ENCODE measurements at regions not wholly inside any gene's neighbourhood (a gene's known extent, or its start where the extent isn't known, plus 50 kb on each side); places are given as distances from the start of the nearest gene placed in this dataset.

DNA sequence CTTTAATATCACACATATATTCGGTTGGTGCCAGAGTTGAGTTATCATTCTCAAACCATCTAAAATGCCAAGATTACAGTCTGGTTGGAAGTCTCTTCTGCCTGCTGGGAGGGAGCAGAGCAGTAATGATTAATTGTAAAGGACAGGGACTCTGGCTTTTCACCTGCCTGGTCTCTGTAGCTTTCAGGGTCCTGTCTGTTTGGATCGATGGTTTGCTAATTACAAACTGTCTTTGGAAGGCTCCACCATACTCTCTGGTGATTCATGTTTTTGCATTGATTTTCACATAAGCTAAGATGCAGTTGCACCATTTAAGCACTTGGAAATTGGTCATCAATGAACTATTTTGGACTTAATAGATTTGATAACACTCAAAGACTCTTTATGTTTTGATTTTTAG, 350.4 kb upstream of the SATB1 start:
- no peak for TF ChIP-seq GATA3 (IDR thresholded peaks at IDR 0.05; ENCODE audit: low read depth, low read length)
- TF ChIP-seq GATA2 (IDR thresholded peaks at IDR 0.05; ENCODE audit: low read depth, low read length), result no peak

DNA sequence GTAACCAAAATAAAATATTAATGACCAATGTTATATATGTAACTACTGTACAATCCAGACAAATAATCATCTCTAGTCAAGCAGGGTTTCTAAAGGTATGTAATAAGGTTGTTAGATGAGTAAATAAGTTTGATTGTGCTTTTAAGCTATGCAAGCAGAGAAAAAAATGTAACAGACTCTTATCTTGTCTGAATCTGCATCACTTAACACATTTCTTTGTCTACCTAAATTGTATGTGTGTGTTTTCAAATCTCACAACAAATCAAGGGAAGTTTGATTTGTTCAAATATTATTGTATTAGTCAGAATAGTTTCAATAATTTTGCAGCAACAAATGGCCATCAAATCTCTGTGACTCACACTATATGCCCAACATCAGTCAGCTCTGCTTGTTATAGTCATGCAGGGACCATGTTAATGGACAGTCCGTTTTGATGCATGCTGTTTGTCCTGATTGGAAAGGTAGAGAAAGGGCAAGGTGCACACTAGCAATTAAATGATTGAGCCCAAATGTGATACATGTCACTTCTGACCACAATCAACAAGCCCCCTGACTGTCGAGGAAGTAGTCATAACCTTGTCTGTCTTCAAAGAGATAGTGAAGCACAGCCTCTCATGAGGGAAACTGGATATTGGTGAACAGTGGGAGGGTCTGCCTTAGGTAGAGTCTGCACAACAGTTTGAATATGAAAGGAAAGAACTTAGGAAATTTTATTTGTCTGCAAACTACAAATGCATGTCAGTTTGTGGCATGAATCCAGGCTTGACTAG, 349.4 kb upstream of the SATB1 start:
- TF ChIP-seq GATA2 (IDR thresholded peaks at IDR 0.05; ENCODE audit: low read depth, low read length) (no peak), GATA3 (IDR thresholded peaks at IDR 0.05; ENCODE audit: low read depth, low read length) (no peak)

DNA sequence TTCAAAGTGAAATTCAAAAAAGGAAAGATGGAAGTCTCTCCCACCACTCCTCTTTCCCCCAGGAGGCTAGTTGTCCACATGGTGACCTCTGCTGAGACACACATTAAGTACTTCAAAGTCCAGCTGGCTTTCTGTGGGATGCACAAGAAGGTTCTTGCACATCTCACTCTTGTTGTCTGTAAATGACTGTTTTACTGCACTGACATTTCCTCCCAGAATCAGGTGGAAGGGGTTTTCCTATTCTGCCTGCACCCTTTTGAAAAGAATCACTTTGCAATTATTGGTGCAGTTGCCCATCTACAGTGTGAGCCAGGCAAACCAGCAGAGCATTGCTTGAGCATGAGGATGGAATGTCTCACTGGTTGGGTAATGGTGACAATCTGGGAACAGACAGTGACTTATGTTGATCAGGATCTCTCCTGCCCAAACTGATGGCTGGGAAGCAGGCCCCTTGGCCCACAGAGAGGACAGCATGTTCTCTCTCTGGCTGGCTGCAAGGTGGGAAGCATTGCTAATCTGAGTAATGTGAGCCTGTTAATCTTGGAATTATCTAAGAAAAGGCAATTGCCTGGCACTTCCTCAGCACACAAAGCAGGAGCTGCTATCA, 347.7 kb upstream of the SATB1 start:
- TF ChIP-seq GATA3 (IDR thresholded peaks at IDR 0.05; ENCODE audit: low read depth, low read length), result no peak
- TF ChIP-seq GATA2 (IDR thresholded peaks at IDR 0.05; ENCODE audit: low read depth, low read length), result no peak

DNA sequence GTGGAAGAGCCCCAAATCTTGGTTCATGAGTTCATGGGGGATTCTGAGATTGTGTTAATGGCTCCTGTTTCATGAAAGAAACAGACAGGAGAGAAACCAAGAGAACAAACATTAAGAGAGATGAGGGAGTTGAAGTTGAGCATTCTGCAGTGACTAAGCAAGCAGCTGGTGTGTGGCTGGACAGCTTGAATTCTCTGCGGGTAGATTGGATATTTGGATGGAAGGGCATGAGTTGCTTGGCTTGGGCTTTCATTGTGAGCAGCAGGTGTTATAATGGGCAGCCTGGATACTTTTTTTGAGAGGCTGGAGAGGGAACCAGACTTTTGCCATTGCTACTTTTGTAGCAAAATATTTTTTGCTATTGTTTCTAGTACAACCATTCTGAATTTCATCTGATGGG, 346.8 kb upstream of the SATB1 start:
- no peak for TF ChIP-seq GATA2 (IDR thresholded peaks at IDR 0.05; ENCODE audit: low read depth, low read length)
- no peak for TF ChIP-seq GATA3 (IDR thresholded peaks at IDR 0.05; ENCODE audit: low read depth, low read length)

DNA sequence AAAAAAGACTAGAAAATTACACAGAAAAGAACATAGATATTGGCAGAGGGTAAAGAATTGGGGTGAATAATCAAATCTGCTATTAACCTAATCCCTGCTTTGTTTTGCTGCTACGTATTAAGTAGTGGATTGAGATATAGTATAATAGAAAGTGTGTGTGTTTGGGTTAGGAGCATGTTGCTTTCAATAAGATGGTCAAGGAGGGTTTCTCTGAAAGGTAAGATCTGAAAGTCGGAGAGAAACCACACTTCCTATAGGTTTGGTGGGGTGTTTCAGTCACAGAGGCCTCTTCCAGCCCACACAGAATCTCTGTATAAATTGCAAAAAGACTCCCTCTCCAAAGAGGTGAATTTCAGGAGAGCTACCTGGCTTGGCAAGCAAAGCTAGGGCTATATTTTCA, 345.7 kb upstream of the SATB1 start:
- no peak for TF ChIP-seq GATA2 (IDR thresholded peaks at IDR 0.05; ENCODE audit: low read depth, low read length)
- TF ChIP-seq GATA3 (IDR thresholded peaks at IDR 0.05; ENCODE audit: low read depth, low read length), result no peak

DNA sequence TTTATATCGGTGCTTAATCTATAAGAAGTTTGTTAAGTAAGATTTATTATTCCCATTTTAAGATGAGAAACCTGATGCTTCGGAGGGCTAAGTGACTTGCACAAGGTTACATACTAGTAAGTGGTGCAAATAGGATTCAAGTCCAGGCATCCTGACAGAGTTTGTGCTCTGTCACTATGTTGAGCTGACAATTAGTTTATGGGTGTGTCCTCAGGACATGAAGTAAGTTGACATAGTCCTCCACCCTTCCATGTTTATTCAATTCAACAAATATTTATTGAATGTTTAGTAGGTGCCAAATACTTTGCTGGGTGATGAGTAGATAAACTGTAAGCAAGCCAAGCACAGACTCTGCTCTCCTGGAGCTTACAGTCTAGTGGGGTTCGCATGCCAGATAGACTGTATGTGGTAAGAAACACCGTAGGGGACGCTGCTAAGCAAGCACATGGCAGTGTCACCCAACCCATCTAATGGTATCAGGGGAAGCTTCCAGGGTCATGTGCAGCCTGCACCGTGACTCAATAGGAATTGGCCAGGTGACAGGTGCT, 342.7 kb upstream of the SATB1 start:
- TF ChIP-seq GATA2 (IDR thresholded peaks at IDR 0.05; ENCODE audit: low read depth, low read length) (no peak), GATA3 (IDR thresholded peaks at IDR 0.05; ENCODE audit: low read depth, low read length) (no peak)

DNA sequence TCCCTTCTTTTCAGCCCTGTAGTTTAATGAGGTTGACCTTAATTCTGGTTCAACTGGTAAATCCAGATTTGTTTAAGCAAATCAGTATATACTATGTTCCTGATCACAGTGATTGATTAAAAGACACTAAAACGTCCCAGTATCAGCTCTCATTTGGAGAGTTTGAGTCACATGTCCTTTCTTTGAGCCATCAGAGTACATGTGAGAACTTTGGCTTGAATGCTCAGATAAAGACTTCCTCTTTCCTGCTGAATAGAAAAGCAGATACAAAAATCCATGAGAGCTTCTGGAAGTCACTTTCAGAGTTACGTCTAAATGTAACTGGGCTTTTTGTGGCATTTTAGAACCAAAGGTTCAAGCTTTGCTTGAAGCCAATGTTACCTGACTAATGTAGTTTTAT, 341.8 kb upstream of the SATB1 start:
- no peak for TF ChIP-seq GATA3 (IDR thresholded peaks at IDR 0.05; ENCODE audit: low read depth, low read length)
- TF ChIP-seq GATA2 (IDR thresholded peaks at IDR 0.05; ENCODE audit: low read depth, low read length), result no peak

DNA sequence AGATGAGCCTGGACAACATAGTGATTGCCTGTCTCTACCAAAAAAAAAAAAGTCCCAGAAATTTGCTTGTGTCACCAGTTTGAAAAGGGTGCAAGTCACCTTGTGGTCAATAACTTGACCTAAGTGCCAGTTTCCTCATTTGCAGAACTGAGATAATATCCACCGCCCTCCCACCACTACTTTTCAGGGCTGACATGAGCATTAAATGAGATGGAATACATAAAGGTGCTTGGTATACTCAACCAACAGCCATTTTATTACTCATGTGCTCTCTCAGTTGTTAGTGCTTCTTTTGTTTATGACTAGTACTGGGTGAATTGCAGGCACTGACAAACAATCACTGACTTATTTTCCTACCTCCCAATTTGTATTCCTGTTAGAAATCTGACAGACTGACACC, 340.5 kb upstream of the SATB1 start:
- TF ChIP-seq GATA3 (IDR thresholded peaks at IDR 0.05; ENCODE audit: low read depth, low read length) (no peak), GATA2 (IDR thresholded peaks at IDR 0.05; ENCODE audit: low read depth, low read length) (no peak)

DNA sequence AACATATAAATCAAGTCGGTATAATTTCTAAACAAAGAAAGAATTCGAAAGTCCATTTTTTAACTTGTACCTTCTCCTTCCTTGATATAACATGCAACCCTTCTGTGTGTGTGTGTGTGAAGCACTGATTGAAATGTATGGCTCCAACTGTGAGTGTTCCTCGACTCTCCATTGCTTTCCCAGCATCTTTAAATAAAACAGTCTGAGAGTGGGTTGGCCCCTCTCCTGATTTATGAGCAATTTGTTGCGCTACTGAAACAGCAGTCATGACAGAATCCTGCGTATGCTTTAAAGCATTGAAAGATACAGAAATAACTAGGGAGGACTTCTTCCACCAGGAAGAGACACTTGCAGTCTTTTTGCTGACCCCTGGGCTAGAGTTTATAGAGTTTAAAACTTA, 340.0 kb upstream of the SATB1 start:
- no peak for TF ChIP-seq GATA3 (IDR thresholded peaks at IDR 0.05; ENCODE audit: low read depth, low read length)
- no peak for TF ChIP-seq GATA2 (IDR thresholded peaks at IDR 0.05; ENCODE audit: low read depth, low read length)

DNA sequence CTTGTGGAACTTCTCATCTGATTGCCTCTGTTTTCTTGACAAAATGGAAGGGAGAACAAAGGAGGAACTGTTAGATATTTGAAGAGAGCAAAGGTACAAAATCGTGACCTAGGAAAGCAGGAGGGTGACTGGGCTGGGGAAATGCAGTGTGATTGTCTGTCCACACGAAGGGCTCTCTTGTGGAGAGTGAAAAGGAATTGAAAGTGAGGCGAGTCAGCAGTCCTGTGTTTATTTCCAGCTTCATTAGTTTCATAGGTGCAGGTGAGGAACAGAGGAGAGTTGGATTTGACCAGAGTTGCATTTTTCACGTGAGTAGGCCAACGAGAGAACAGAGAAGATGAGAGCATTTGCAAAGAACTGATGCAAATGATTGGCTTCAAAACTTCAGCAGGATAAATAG, 336.4 kb upstream of the SATB1 start:
- no peak for TF ChIP-seq GATA2 (IDR thresholded peaks at IDR 0.05; ENCODE audit: low read depth, low read length)

DNA sequence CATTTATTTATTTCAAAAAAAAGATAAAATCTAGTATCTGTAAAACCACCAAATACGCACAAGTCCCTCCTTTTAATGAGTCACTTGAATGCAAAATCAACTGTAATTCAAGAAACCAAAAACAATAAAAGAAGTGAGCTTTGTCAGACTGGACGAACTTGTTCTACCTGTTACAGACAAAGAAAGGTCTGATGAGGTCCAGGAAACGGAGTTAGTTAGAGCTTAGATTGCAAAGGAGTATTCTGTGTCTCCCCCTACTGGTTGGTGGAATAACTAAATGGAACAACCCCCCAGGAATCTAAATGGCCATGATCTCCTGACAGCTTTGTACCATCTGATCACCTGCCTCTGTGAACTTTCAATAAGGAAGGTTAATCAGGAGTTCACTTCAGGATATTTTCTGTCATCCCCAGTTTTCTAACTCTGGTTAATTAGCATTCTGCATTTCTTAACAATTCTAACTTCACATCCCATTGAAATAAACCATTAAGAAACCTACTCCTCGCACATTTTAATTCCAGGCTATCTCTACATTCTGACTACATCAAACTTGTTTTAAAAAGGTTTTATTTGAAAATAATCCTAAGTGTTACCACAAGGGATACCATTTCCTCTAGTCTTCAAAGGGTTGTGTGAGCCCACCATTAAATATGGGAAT, 333.0 kb upstream of the SATB1 start:
- TF ChIP-seq GATA3 (IDR thresholded peaks at IDR 0.05; ENCODE audit: low read depth, low read length) (no peak), GATA2 (IDR thresholded peaks at IDR 0.05; ENCODE audit: low read depth, low read length) (no peak)

DNA sequence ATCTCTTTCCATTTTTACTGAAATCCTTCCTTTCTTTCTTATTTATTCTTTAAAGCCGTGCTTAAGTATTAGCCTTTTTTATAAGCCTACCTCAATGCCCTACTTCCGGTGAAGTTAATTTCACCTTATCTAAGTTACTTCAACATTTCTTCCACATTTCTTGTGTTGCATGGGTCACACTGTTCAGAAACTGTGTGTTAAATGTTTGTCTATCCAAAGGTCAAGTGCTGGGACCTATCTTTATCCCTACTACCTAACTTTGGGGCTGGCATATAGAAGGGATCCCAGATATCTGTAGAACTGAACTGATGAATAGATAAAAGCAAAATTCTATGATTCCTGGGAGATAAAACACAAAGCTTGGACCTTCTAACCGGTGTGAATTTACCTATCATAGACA, 332.3 kb upstream of the SATB1 start:
- no peak for TF ChIP-seq GATA3 (IDR thresholded peaks at IDR 0.05; ENCODE audit: low read depth, low read length)
- TF ChIP-seq GATA2 (IDR thresholded peaks at IDR 0.05; ENCODE audit: low read depth, low read length), result no peak

DNA sequence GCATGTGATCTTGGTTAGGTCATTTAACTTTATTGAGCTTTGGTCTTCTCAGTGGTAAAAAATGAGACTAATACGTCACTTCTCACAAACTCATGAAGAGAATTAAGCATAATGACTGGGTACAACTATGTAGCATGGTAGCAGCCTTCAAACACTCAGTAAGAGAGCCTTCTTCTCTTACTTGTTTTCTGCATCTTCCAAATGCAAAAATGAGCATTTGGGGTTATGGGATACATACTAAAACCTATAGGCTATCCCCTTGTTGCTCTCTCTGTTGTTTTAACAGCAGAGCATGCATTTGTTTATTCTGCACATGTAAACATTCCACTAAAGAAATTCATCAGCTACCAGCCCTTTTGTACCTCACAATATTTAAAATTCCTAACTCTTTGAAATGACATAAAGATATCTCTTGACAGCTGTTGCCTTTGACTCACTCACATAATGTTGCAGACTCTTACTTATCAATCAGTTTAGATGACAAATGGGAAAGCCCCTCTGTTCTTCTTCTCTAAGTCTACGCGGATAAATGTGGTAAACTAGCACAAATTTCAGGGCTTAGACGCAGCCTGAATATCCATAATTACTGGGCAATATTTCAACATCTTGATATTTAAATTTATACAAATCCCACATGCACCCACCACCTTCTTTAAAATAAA, 327.3 kb upstream of the SATB1 start:
- TF ChIP-seq GATA3 (IDR thresholded peaks at IDR 0.05; ENCODE audit: low read depth, low read length), result no peak
- no peak for TF ChIP-seq GATA2 (IDR thresholded peaks at IDR 0.05; ENCODE audit: low read depth, low read length)

DNA sequence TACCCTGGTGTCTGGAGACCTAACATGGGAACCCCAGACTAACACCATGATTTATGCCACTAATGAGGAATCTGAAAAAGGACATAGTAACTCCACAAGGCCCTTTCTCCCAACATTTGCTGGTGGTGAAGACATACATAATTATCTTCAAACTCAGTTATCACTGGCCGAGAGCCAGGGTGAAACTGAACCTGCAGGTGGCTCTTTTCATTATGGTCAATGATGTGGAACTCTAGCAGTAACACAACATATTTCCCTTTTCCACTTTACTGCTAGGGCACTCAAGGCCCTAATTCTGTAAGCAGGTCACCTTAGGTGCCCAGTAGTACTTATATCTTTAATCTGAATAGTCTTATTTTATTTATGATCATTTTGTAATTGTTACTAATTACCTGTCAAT, 326.4 kb upstream of the SATB1 start:
- TF ChIP-seq GATA2 (IDR thresholded peaks at IDR 0.05; ENCODE audit: low read depth, low read length), result no peak
- TF ChIP-seq GATA3 (IDR thresholded peaks at IDR 0.05; ENCODE audit: low read depth, low read length), result no peak

All from SH-SY5Y (cell line).